Choroid plexus epithelial cell (primary cell): ENCODE measurements at regions not wholly inside any gene's neighbourhood (a gene's known extent, or its start where the extent isn't known, plus 50 kb on each side); places are given as distances from the start of the nearest gene placed in this dataset.
A peak's percentile ranks its signal among the peaks of the same experiment; 100 is the strongest.

Experiments
- DNase-seq: peaks from one replicate; pipeline ENCODE4 v3.0.0-alpha.2; 2010; ENCODE audit warnings: low read depth
- H3K4me3 ChIP-seq: 2 replicates; pipeline ENCODE4 v1.5.1; 2011; ENCODE audit warnings: low read depth, mild to moderate bottlenecking, control low read depth, low read length, moderate library complexity
- TF ChIP-seq, protein P1 (sequence below): conservative IDR thresholded peaks from 2 replicates; pipeline ENCODE4 v1.5.1; 2011; ENCODE audit warnings: low read depth, mild to moderate bottlenecking, control low read depth, inconsistent platforms, low read length, moderate library complexity

DNA sequence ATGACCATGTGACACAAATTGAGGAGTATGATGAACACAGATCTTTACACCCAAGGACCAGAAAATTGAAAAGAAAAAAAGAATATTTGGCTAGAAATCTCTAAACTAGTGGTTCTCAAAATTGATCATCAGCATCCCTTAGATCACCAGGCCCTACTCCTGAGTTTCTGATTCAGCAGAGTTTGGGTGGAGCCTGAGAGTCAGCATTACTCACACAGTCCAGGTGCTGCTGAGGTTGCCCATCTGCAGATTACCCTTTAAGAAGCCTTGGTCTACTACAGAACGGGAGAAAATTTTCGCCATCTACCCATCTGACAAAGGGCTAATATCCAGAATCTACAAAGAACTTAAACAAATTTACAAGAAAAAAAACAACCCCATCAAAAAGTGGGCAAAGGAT, 182.8 kb downstream of the MOSPD2 start:
- DNase-seq = no peak
- TF ChIP-seq, protein P1, sequence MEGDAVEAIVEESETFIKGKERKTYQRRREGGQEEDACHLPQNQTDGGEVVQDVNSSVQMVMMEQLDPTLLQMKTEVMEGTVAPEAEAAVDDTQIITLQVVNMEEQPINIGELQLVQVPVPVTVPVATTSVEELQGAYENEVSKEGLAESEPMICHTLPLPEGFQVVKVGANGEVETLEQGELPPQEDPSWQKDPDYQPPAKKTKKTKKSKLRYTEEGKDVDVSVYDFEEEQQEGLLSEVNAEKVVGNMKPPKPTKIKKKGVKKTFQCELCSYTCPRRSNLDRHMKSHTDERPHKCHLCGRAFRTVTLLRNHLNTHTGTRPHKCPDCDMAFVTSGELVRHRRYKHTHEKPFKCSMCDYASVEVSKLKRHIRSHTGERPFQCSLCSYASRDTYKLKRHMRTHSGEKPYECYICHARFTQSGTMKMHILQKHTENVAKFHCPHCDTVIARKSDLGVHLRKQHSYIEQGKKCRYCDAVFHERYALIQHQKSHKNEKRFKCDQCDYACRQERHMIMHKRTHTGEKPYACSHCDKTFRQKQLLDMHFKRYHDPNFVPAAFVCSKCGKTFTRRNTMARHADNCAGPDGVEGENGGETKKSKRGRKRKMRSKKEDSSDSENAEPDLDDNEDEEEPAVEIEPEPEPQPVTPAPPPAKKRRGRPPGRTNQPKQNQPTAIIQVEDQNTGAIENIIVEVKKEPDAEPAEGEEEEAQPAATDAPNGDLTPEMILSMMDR = no peak
- no peak overlapping the region for H3K4me3 ChIP-seq

DNA sequence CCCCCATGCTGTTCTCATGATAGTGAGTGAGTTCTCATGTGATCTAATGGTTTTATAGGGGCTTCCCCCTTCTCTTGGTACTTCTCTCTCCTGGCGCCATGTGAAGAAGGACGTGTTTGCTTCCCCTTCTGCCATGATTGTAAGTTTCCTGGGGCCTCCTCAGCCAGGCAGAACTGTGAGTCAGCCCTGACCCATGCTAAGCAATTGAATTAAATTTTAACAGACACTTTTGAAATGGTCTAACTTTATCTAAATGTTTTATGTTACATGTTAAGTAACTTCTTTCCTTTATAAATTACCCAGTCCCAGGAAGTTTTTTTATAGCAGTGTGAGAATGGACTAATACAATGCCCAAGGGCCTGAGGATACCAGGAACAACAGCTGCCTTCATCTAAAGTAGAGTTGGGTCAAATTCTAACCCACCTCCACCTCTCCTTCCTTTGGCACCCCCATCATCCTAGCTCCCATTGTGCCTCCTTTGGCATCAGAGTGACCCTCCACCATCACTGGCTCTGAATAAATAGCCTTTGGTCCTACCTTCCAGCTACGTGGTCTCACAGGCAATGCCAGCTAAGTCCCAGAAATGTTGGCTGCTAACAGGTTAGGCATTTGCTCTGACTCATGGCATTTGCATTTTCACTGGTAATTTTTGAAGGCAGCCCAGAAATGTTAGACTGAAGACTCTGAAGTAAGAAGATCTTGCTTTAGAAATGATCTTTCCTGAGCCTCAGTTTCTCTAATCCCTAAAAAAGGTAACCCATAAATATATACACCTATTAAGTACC, 182.1 kb downstream of the MOSPD2 start:
- DNase-seq = peak; percentile 2
- no peak overlapping the region for H3K4me3 ChIP-seq
- TF ChIP-seq, protein P1 = no peak

DNA sequence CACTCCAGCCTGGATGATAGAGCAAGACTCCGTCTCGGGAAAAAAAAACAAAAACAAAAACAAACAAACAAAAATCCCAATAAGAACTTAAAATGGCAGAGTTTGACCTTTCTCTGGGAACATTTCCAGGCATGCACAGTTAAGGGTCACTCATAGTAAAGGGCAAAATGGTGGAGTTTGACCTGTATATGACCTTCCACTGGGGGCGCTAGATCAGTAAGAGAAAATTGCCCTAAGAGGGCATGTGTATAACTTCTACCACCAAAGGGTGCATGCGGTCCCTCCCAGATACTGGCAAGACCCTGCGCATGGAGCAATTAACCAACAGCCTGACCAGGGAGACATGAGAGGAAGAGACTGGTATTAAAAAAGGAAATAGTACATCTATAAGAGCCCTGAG, 177.2 kb downstream of the MOSPD2 start:
- TF ChIP-seq, protein P1 = no peak
- DNase-seq = no peak
- H3K4me3 ChIP-seq = no peak overlapping the region

DNA sequence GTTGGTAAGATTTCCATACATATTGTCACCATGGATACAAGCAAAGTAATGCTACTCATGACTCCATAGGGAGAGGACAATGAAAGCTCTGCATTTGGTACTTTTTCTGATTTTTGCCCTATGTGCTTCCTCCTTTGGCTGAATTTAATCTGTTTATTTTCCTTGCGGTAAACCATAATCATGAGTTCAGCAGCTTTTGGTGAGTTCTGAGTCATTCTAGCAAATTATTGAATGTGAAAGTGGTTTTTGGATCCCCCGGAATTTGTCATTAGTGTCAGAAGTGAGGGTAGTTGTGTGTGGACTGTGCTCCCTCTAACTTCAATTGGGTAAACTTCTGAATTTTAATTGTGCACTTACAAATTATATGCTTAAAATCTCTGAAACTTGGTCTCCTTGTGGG, 170.3 kb downstream of the MOSPD2 start:
- no peak for DNase-seq
- TF ChIP-seq, protein P1 = no peak
- H3K4me3 ChIP-seq = no peak overlapping the region

DNA sequence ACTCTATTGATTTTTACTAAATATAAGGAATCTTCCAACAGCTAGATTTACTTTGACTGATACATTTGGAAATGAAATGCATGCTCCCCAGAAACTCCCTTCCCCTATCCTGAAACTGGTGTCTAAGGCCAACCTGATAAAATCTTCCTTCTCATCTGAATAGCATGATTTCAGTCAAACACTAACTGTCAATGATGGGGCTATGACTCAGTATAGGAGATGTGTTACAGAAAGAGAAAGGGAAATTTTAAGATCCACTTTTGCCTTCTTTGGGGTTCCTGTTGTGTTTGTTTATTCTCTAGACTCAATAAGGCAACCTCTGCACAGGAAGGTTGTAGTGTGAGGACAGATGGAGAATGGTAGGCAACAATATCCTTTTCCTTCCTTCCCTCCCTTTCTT, 160.7 kb downstream of the MOSPD2 start:
- H3K4me3 ChIP-seq = no peak overlapping the region
- DNase-seq = no peak
- TF ChIP-seq, protein P1 = no peak

DNA sequence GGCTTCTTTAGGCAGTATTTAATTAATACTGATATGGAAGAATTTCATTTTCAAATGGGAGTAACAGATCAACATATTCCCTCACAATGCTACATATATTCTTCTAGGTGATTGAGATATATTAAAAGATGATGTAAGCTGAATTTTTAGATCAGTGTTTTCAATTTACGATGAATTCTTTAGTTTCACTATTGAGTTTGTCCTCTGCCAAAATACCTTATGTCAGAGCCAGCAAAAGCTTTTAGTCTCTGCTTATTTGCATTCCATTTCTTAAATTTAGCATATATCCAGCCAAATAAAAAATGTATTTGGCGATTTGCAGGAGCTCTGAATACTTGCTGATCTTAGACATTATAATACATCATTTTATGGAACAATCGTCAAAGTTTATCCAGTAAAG, 144.3 kb downstream of the MOSPD2 start:
- DNase-seq = no peak
- no peak overlapping the region for H3K4me3 ChIP-seq
- TF ChIP-seq, protein P1 = no peak

DNA sequence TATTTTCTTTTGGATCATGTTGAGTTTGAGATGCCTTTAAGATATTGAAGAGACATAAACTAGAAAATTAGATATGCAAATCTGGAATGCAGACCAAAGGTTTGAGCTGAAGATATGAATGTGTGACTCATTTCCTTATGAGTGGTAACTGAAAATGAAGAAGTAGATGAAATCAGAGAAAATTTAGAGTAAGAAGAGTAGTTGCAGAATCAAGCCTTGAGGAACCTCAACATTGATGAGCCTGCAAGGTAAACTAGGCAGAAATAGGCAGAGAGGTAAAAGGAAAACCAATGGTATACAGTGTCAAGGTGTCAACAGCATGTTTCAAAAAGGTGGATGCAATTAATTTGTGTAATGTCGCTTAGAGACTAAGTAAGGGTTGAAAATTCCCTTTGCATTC, 142.8 kb downstream of the MOSPD2 start:
- DNase-seq = no peak
- TF ChIP-seq, protein P1 = no peak
- H3K4me3 ChIP-seq = no peak overlapping the region
